HCT116 (cell line): ENCODE measurements at regions not wholly inside any gene's neighbourhood (a gene's known extent, or its start where the extent isn't known, plus 50 kb on each side); places are given as distances from the start of the nearest gene placed in this dataset.

Experiments
- ATAC-seq: fragments of 200-7000 bp; cut with Tn5 transposase; 2 replicates; pipeline ENCODE4 v1.9.1; 2020; ENCODE audit warnings: mild to moderate bottlenecking, moderate library complexity
- BruUV-seq: library from RNA; stranded (reverse); fragments of 400-500 nt; replicated peaks from 2 replicates; lab custom pipeline; 2021; lab: Mats Ljungman, UMichigan
- CTCF ChIA-PET: fragments of 300-600 bp; sonication (Branson Sonifier 250); formaldehyde crosslinking; loops from one replicate; lab custom pipeline; 2021; ENCODE audit warnings: antibody characterized with exemption; lab: Charles Lee
- POLR2A ChIA-PET: fragments of 300-600, 350-600 bp; sonication (Branson Sonifier 250); formaldehyde crosslinking; loops from one replicate; lab custom pipeline; 2021; ENCODE audit warnings: antibody characterized with exemption; lab: Charles Lee
- RAD21 ChIA-PET, 2 experiments: fragments of 300-600 bp; sonication (Branson Sonifier 250); formaldehyde crosslinking; loops; one replicate each; lab custom pipeline; 2023; ENCODE audit warnings: low total read pairs in 2 of 2; ENCODE audit not compliant: uncharacterized antibody in 2 of 2, unreplicated experiment in 2 of 2, low non-redundant PET in 1 of 2; lab: Charles Lee
- DNase-seq: peaks from one replicate; pipeline ENCODE4 v3.0.0-alpha.2; 2010; ENCODE audit warnings: low read depth, low spot score
- H2AFZ ChIP-seq: fragments of 200-600 bp; shearing (Covaris generic), sonication (generic); 2 replicates; pipeline ENCODE4 v1.6.1; 2017; ENCODE audit warnings: low read depth, mixed run types, mixed read lengths, antibody characterized with exemption, low read length; ENCODE audit not compliant: poor library complexity, severe bottlenecking
- H3K27ac ChIP-seq: 2 replicates; pipeline ENCODE4 v1.5.1; 2012; ENCODE audit warnings: low read depth, low read length
- H3K27me3 ChIP-seq: fragments of 200-600 bp; sonication (generic); 2 replicates; pipeline ENCODE4 v1.6.1; 2016; ENCODE audit warnings: mixed run types, low read length, mixed read lengths; ENCODE audit not compliant: insufficient read depth
- H3K36me3 ChIP-seq, 2 experiments: fragments of 200-500 bp in 1 of 2; fragments of 200-600 bp in 1 of 2; sonication (Bioruptor generic) in 1 of 2; sonication (generic) in 1 of 2; 2 replicates each; pipeline versions ENCODE4 v1.5.1 to v1.6.1; 2014 to 2016; ENCODE audit warnings: low read length in 2 of 2, inconsistent platforms in 1 of 2, mixed read lengths in 1 of 2, mixed run types in 1 of 2; ENCODE audit not compliant: insufficient read depth in 2 of 2, control insufficient read depth in 1 of 2
- H3K4me1 ChIP-seq, 2 experiments: fragments of 200-600 bp in 1 of 2; sonication (generic) in 1 of 2; 2 replicates each; pipeline versions ENCODE4 v1.5.1 to v1.6.1; 2012 to 2017; ENCODE audit warnings: low read length in 2 of 2, inconsistent platforms in 1 of 2, mild to moderate bottlenecking in 1 of 2, mixed read lengths in 1 of 2, mixed run types in 1 of 2, moderate library complexity in 1 of 2; ENCODE audit not compliant: insufficient read depth in 2 of 2, control insufficient read depth in 1 of 2
- H3K4me2 ChIP-seq: fragments of 200-600 bp; sonication (generic); 2 replicates; pipeline ENCODE4 v1.6.1; 2017; ENCODE audit warnings: mixed run types, low read length, mixed read lengths
- H3K4me3 ChIP-seq, 2 experiments: fragments of 200-600 bp in 1 of 2; sonication (generic) in 1 of 2; replicated peaks in 1 of 2; 2 replicates each; pipeline ENCODE4 v1.5.1; 2011 to 2016; ENCODE audit warnings: low read length in 2 of 2, control low read depth in 1 of 2, low read depth in 1 of 2, mild to moderate bottlenecking in 1 of 2, mixed read lengths in 1 of 2, mixed run types in 1 of 2
- H3K79me2 ChIP-seq: fragments of 200-600 bp; sonication (generic); 2 replicates; pipeline ENCODE4 v1.6.1; 2017; ENCODE audit warnings: mild to moderate bottlenecking, mixed run types, low read length, moderate library complexity, mixed read lengths; ENCODE audit not compliant: insufficient read depth
- H3K9ac ChIP-seq: fragments of 200-600 bp; sonication (generic); 2 replicates; pipeline ENCODE4 v1.6.1; 2016; ENCODE audit warnings: low read length, mixed read lengths
- H3K9me2 ChIP-seq: fragments of 200-600 bp; sonication (generic), shearing (Covaris generic); 2 replicates; pipeline ENCODE4 v1.6.1; 2017; ENCODE audit warnings: mixed run types, mild to moderate bottlenecking, moderate library complexity; ENCODE audit not compliant: insufficient read depth
- H3K9me3 ChIP-seq, 2 experiments: fragments of 200-500 bp in 1 of 2; fragments of 200-600 bp in 1 of 2; sonication (Bioruptor generic) in 1 of 2; sonication (generic) in 1 of 2; 2 replicates each; pipeline ENCODE4 v1.6.1; 2014 to 2017; ENCODE audit warnings: low read length in 2 of 2, mixed read lengths in 2 of 2, inconsistent platforms in 1 of 2, low read depth in 1 of 2, mild to moderate bottlenecking in 1 of 2, mixed run types in 1 of 2, moderate library complexity in 1 of 2; ENCODE audit not compliant: control insufficient read depth in 1 of 2, insufficient read depth in 1 of 2
- H4K20me1 ChIP-seq: fragments of 200-600 bp; sonication (generic), shearing (Covaris generic); 2 replicates; pipeline ENCODE4 v1.6.1; 2017; ENCODE audit warnings: mixed run types, mild to moderate bottlenecking, moderate library complexity; ENCODE audit not compliant: insufficient read depth
- CBX3 ChIP-seq: IDR thresholded peaks from 2 replicates; pipeline ENCODE4 v1.6.1; 2012; ENCODE audit warnings: low read depth
- ELF1 ChIP-seq: IDR thresholded peaks from 2 replicates; pipeline ENCODE4 v1.6.1; 2012; ENCODE audit warnings: low read depth, borderline replicate concordance
- EZH2 ChIP-seq: fragments of 200-600 bp; sonication (generic); IDR thresholded peaks from 2 replicates; pipeline ENCODE4 v1.6.1; 2017; ENCODE audit warnings: antibody characterized with exemption, mixed run types
- EZH2phosphoT487 ChIP-seq: fragments of 200-600 bp; IDR thresholded peaks from 2 replicates; pipeline ENCODE4 v1.6.1; 2018; ENCODE audit warnings: antibody characterized with exemption, borderline replicate concordance
- POLR2A ChIP-seq: IDR thresholded peaks from 2 replicates; pipeline ENCODE4 v1.7.0; 2011; ENCODE audit warnings: borderline replicate concordance; ENCODE audit not compliant: insufficient read depth, insufficient read length; ENCODE audit errors: extremely low read depth
- POLR2AphosphoS5 ChIP-seq: IDR thresholded peaks from 2 replicates; pipeline ENCODE4 v1.6.1; 2011; ENCODE audit warnings: mild to moderate bottlenecking, low read depth, low read length, moderate library complexity
- RAD21 ChIP-seq: IDR thresholded peaks from 2 replicates; pipeline ENCODE4 v1.6.1; 2012; ENCODE audit warnings: low read depth, mild to moderate bottlenecking
- SIN3A ChIP-seq: IDR thresholded peaks from 2 replicates; pipeline ENCODE4 v1.6.1; 2012; ENCODE audit warnings: low read depth
- ZBTB33 ChIP-seq: IDR thresholded peaks from 2 replicates; pipeline ENCODE4 v1.6.1; 2011; ENCODE audit warnings: mild to moderate bottlenecking, low read length, moderate library complexity; ENCODE audit not compliant: insufficient replicate concordance; ENCODE audit errors: extremely low read depth
- ZFX ChIP-seq: fragments of 450-650 bp; IDR thresholded peaks from 2 replicates; pipeline ENCODE4 v1.6.1; 2017
- intact Hi-C: fragments of 100-400 bp; cut with micrococcal nuclease; formaldehyde crosslinking; loops from 2 replicates; pipeline ENCODE4 v1.10.0; 2022
- TF ChIP-seq, protein P1 (sequence below): IDR thresholded peaks from 2 replicates; pipeline ENCODE4 v1.6.1; 2012

DNA sequence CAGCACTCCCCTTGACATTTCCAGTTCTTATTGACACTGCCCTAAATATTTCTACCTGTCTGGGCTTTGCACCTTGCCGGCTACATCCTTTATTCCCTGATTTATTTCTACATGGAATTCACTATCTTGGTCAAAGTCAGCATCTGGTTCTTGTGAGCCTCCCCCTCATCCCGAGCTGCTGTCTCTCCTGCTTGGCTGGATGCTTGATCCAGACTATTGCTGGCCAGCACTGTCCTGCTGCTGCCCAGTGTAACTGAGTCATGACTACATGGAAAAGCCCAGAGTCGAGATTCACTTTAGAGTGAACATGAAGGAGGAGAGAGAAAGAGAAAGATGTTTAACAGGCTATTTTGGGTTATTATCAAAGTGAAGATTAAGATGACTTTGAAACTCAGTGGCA lies 142.2 kb downstream of the OPN5 start:
- Histone ChIP-seq H3K9ac (no peak overlapping the region), H3K79me2 (no peaks in the 10 kb centered on the region), H3K4me3 (no peak overlapping the region), H4K20me1 (no peaks in the 10 kb centered on the region), H3K36me3 (no peaks in the 10 kb centered on the region), H3K4me1 (no peaks in the 10 kb centered on the region), H3K9me2 (no peaks in the 10 kb centered on the region), H3K27ac (no peak overlapping the region), H3K4me2 (no peak overlapping the region), H2AFZ (no peak overlapping the region), H3K9me3 (no peaks in the 10 kb centered on the region), H3K27me3 (no peaks in the 10 kb centered on the region)
- TF ChIP-seq ELF1 = no peak
- TF ChIP-seq EZH2 = no peak
- TF ChIP-seq, protein P1, sequence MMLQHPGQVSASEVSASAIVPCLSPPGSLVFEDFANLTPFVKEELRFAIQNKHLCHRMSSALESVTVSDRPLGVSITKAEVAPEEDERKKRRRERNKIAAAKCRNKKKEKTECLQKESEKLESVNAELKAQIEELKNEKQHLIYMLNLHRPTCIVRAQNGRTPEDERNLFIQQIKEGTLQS = no peak
- no peak for TF ChIP-seq CBX3
- TF ChIP-seq RAD21 = no peak
- no peak for TF ChIP-seq POLR2A
- no peak for TF ChIP-seq ZBTB33
- TF ChIP-seq ZFX = no peak
- TF ChIP-seq EZH2phosphoT487 = no peak
- no peak for TF ChIP-seq SIN3A
- TF ChIP-seq POLR2AphosphoS5 = no peak
- POLR2A ChIA-PET = no interaction called here
- no TSS peak for BruUV-seq
- CTCF ChIA-PET = no interaction called here
- no peak for ATAC-seq
- intact Hi-C loops = no loop called here
- RAD21 ChIA-PET = no interaction called here
- DNase-seq = no peak
